SK-N-MC (cell line): ENCODE measurements at regions not wholly inside any gene's neighbourhood (a gene's known extent, or its start where the extent isn't known, plus 50 kb on each side); places are given as distances from the start of the nearest gene placed in this dataset.
"Not testable (repeated sequence)": the region's sequence is repeated elsewhere in the genome, so short reads cannot be mapped to it uniquely, and the experiment has no call there.

Source experiments
- DNase-seq: peaks from one replicate; pipeline ENCODE4 v3.0.0-alpha.2; 2011; ENCODE audit warnings: low read depth, low spot score
- H3K27ac ChIP-seq: fragments of 200-600 bp; sonication (generic); 2 replicates; pipeline ENCODE4 v1.5.1; 2016; ENCODE audit warnings: mixed run types
- H3K36me3 ChIP-seq: fragments of 200-600 bp; sonication (generic); 2 replicates; pipeline ENCODE4 v1.6.1; 2017; ENCODE audit warnings: antibody characterized with exemption, low read length, mixed read lengths; ENCODE audit not compliant: insufficient read depth
- H3K4me3 ChIP-seq: fragments of 200-600 bp; sonication (generic); 2 replicates; pipeline ENCODE4 v1.5.1; 2016
- H3K9ac ChIP-seq: fragments of 200-600 bp; sonication (generic); 2 replicates; pipeline ENCODE4 v1.8.0; 2017; ENCODE audit warnings: mixed run types, mixed read lengths; ENCODE audit not compliant: insufficient read length
- H3K9me3 ChIP-seq: fragments of 200-600 bp; sonication (generic); 2 replicates; pipeline ENCODE4 v1.6.1; 2017; ENCODE audit warnings: low read depth, mild to moderate bottlenecking, antibody characterized with exemption, low read length, moderate library complexity, mixed read lengths
- EZH2 ChIP-seq: fragments of 200-600 bp; sonication (generic); IDR thresholded peaks from one replicate; pipeline ENCODE4 v1.6.1; 2017; ENCODE audit warnings: antibody characterized with exemption
- FOXP2 ChIP-seq: optimal IDR thresholded peaks from 2 replicates; pipeline ENCODE3; 2011; ENCODE audit warnings: mild to moderate bottlenecking, moderate library complexity; ENCODE audit not compliant: insufficient read depth; ENCODE audit errors: extremely low read length, control extremely low read depth
- POLR2AphosphoS5 ChIP-seq: IDR thresholded peaks from 2 replicates; pipeline ENCODE4 v1.6.1; 2012; ENCODE audit warnings: mild to moderate bottlenecking, low read depth, low read length, borderline replicate concordance

DNA sequence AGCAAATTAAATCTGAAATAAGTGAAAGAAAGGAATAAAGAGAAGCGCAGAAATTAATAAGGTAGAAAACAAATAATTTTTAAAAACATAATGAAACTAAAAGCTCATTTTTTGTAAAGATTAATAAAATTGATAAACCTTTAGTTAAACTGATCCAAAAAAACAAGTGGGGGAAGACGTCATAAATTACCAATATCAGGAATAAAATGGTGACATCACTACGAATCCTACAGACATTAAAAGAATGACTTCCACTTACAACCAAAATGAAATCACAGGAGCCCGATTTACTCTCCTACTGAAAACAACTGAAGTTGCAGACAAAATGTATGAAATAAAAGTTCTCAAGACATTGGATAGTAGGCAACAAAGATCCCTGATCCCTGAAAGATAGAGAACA lies 68.1 kb upstream of the IFFO2 start:
- no peak for DNase-seq
- TF ChIP-seq FOXP2 (no peak), EZH2 (no peak), POLR2AphosphoS5 (no peak)
- no peak overlapping the region for H3K27ac ChIP-seq
- no peaks in the 10 kb centered on the region for H3K36me3 ChIP-seq
- H3K4me3 ChIP-seq = no peak overlapping the region
- no peak overlapping the region for H3K9ac ChIP-seq
- peaks cover 3% of the 10 kb centered on the region; the same call in 1 of the 2 replicates for H3K9me3 ChIP-seq

DNA sequence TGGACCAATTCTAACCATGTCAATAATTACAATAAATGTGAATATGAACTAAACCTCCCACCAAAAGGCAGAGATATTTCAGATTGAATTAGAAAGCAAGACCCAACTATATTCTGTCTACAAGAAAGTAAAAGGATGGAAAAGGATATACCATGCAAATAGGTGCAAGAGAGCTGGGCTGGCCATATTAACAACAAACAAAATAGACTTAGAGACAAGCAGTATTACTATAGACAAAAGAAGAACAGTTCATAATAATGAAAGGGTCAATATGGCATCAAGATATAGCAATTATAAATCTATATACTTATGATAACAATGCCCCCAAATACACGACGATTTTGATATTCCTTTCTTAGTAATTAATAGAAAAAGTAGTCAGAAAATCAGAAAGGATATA lies 67.3 kb upstream of the IFFO2 start:
- H3K36me3 ChIP-seq = no peaks in the 10 kb centered on the region
- TF ChIP-seq POLR2AphosphoS5 (no peak), EZH2 (no peak), FOXP2 (no peak)

DNA sequence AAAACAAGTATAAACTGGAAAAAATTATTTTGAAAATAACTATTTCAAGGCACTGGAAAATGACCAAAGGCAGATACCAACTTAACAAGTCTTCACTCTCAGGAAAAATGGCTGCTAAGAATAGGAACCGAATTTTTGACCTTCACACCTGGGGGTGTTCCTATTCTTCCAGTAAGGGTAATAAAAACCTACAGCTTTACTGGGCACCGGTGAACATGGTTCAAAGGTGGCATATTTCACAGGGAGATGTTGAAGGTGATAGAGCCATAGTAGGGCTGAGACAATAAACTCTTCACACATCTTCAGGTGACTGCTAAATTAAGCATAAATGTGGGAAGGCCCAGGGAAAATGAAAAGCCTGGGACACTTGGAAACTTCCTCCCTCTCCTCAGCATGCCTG lies 65.4 kb upstream of the IFFO2 start:
- TF ChIP-seq POLR2AphosphoS5 = no peak
- no peak for TF ChIP-seq EZH2
- TF ChIP-seq FOXP2 = no peak
- DNase-seq = no peak
- H3K9ac ChIP-seq = no peak overlapping the region
- H3K9me3 ChIP-seq = peaks cover 3% of the 10 kb centered on the region; the same call in 1 of the 2 replicates
- no peaks in the 10 kb centered on the region for H3K36me3 ChIP-seq
- H3K4me3 ChIP-seq = no peak overlapping the region
- H3K27ac ChIP-seq = no peak overlapping the region

More for the DNA sequence above, 67.3 kb upstream of the IFFO2 start:
- no peak overlapping the region for H3K27ac ChIP-seq
- H3K4me3 ChIP-seq = no peak overlapping the region
- no peak overlapping the region for H3K9ac ChIP-seq
- DNase-seq = no peak
- H3K9me3 ChIP-seq = peaks cover 3% of the 10 kb centered on the region; the same call in 1 of the 2 replicates

GRCh38 chr1:19019288-19019687 lies 62.8 kb upstream of the IFFO2 start:
- not testable (repeated sequence) for H3K4me3 ChIP-seq, H3K9ac ChIP-seq, H3K9me3 ChIP-seq, H3K27ac ChIP-seq, H3K36me3 ChIP-seq, DNase-seq

- no peaks in the 10 kb centered on the region for H3K36me3 ChIP-seq
- H3K9ac ChIP-seq = no peak overlapping the region
- H3K4me3 ChIP-seq = no peak overlapping the region
- TF ChIP-seq POLR2AphosphoS5 (no peak), FOXP2 (no peak), EZH2 (no peak)
- no peak overlapping the region for H3K27ac ChIP-seq
- no peak for DNase-seq
- H3K9me3 ChIP-seq = no peaks in the 10 kb centered on the region
Observed at GRCh38 chr1:19015476-19015875, 59.0 kb upstream of the IFFO2 start.

GRCh38 chr1:19014765-19015164 lies 58.3 kb upstream of the IFFO2 start:
- H3K36me3 ChIP-seq = no peaks in the 10 kb centered on the region
- TF ChIP-seq FOXP2 (no peak), EZH2 (no peak), POLR2AphosphoS5 (no peak)
- no peak overlapping the region for H3K9ac ChIP-seq
- no peaks in the 10 kb centered on the region for H3K9me3 ChIP-seq
- no peak overlapping the region for H3K4me3 ChIP-seq
- H3K27ac ChIP-seq = no peak overlapping the region
- no peak for DNase-seq

DNA sequence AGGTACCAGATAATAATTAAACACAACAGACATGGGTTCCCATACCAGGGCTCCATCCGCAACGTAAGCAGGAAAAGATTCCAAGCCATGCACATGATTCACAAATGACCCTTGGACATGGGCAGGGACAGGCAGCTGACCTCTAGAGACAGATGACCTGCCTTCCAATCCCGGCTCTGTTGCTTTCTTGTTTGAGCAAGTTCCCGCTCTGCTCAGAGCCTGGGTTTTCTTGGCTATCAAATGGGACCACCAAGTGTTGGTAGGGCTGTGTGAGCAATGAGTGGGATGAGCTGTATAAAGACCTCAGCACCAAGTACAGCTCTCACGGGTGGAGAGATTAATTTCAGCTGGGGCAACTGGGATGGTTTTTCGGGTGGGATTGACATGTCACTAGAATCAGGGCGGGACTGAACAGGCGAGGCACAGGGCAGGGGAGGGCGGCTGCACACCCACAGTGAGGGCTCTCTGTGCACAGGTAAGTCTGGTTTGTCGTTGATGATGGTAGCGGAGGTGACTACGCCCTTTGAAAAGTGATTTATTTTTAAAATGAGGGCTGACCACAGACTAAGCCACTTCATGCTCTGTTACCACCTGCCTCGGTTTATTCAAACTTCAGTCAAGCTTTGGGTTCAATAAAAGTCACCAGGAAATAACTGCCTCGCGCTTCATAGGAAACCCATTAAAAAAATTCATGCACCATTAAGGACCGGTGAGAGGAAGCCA lies 57.5 kb upstream of the IFFO2 start:
- no peak for DNase-seq
- Histone ChIP-seq H3K36me3 (no peaks in the 10 kb centered on the region), H3K4me3 (no peak overlapping the region), H3K27ac (no peak overlapping the region), H3K9me3 (no peaks in the 10 kb centered on the region), H3K9ac (no peak overlapping the region)
- TF ChIP-seq EZH2 (no peak), POLR2AphosphoS5 (no peak), FOXP2 (no peak)

DNA sequence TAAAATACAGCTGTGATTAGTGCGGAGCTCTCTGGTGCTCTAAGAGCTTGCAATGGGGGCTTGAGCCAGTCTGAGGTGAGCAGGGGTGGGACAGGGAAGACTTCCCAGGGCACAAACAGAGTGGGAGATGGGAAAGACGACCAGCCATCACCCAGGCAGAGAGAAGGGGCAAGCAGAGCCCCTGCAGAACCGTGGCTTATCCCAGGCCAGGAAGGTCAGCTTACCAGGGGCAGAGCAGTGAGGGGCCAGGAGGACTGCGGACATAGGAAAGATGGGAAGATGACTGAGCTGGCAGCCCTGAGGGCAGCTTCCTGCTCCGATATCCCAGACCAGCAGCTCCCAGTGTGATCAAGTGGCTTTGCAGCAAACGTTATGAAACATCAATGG lies 55.4 kb upstream of the IFFO2 start:
- Histone ChIP-seq H3K9ac (no peak overlapping the region), H3K27ac (no peak overlapping the region), H3K4me3 (no peak overlapping the region), H3K36me3 (no peaks in the 10 kb centered on the region), H3K9me3 (no peaks in the 10 kb centered on the region)
- TF ChIP-seq EZH2 (no peak), FOXP2 (no peak), POLR2AphosphoS5 (no peak)
- no peak for DNase-seq

GRCh38 chr1:19010995-19011844 lies 54.7 kb upstream of the IFFO2 start:
- Histone ChIP-seq H3K4me3 (no peak overlapping the region), H3K9ac (no peak overlapping the region), H3K36me3 (no peaks in the 10 kb centered on the region), H3K27ac (no peak overlapping the region), H3K9me3 (no peaks in the 10 kb centered on the region)
- TF ChIP-seq EZH2 (no peak), FOXP2 (no peak), POLR2AphosphoS5 (no peak)
- DNase-seq = peak; percentile 16
